ENCODE measurements at regions not wholly inside any gene's neighbourhood (a gene's known extent, or its start where the extent isn't known, plus 50 kb on each side); places are given as distances from the start of the nearest gene placed in this dataset.

GRCh38 chr6:22150368-22151035, 146.3 kb downstream of the PRL start:
- TF ChIP-seq, protein P1, sequence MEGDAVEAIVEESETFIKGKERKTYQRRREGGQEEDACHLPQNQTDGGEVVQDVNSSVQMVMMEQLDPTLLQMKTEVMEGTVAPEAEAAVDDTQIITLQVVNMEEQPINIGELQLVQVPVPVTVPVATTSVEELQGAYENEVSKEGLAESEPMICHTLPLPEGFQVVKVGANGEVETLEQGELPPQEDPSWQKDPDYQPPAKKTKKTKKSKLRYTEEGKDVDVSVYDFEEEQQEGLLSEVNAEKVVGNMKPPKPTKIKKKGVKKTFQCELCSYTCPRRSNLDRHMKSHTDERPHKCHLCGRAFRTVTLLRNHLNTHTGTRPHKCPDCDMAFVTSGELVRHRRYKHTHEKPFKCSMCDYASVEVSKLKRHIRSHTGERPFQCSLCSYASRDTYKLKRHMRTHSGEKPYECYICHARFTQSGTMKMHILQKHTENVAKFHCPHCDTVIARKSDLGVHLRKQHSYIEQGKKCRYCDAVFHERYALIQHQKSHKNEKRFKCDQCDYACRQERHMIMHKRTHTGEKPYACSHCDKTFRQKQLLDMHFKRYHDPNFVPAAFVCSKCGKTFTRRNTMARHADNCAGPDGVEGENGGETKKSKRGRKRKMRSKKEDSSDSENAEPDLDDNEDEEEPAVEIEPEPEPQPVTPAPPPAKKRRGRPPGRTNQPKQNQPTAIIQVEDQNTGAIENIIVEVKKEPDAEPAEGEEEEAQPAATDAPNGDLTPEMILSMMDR (IDR thresholded peaks at IDR 0.05; ENCODE audit: low read depth, low read length, poor library complexity, severe bottlenecking): no peak
- no peak for TF ChIP-seq EZH2phosphoT487 (IDR thresholded peaks at IDR 0.05; ENCODE audit: borderline replicate concordance, low read length)

All from DOHH2 (cell line).